PC-3 (cell line): ENCODE measurements at regions not wholly inside any gene's neighbourhood (a gene's known extent, or its start where the extent isn't known, plus 50 kb on each side); places are given as distances from the start of the nearest gene placed in this dataset.

Experiments used
- EZH2 ChIP-seq: fragments of 300-600 bp; sonication (generic); IDR thresholded peaks from one replicate; pipeline ENCODE4 v1.6.1; 2017; ENCODE audit warnings: antibody characterized with exemption, mild to moderate bottlenecking, low read length; ENCODE audit not compliant: unreplicated experiment
- EZH2phosphoT487 ChIP-seq: fragments of 300-600 bp; sonication (generic); IDR thresholded peaks from 2 replicates; pipeline ENCODE4 v1.6.1; 2018; ENCODE audit warnings: mild to moderate bottlenecking, antibody characterized with exemption, low read length, borderline replicate concordance
- TF ChIP-seq, protein P1 (sequence below): fragments of 300-600 bp; sonication (generic); conservative IDR thresholded peaks from 2 replicates; pipeline ENCODE4 v1.5.1; 2017; ENCODE audit warnings: antibody characterized with exemption, low read depth, mild to moderate bottlenecking, low read length

DNA sequence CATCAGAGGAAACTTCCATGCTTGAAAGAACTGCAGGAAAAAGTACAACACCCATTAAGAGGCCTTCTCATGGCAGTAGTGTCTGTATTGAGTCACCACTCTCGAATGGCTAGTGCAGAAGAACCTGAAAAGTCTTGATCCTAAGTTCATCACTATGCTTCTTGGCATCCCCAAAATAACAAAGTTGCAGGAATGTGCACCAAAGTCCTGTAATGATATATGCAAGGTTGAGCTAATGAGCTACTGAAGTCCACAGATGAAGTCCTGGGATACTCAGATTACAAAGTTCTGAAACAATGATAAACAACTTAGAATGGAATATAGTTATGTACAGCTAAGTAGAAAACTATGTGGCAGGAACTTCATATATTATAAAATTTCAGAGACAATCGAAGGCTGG, 545.4 kb downstream of the FOXG1 start:
- TF ChIP-seq, protein P1, sequence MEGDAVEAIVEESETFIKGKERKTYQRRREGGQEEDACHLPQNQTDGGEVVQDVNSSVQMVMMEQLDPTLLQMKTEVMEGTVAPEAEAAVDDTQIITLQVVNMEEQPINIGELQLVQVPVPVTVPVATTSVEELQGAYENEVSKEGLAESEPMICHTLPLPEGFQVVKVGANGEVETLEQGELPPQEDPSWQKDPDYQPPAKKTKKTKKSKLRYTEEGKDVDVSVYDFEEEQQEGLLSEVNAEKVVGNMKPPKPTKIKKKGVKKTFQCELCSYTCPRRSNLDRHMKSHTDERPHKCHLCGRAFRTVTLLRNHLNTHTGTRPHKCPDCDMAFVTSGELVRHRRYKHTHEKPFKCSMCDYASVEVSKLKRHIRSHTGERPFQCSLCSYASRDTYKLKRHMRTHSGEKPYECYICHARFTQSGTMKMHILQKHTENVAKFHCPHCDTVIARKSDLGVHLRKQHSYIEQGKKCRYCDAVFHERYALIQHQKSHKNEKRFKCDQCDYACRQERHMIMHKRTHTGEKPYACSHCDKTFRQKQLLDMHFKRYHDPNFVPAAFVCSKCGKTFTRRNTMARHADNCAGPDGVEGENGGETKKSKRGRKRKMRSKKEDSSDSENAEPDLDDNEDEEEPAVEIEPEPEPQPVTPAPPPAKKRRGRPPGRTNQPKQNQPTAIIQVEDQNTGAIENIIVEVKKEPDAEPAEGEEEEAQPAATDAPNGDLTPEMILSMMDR, result no peak
- no peak for TF ChIP-seq EZH2phosphoT487
- no peak for TF ChIP-seq EZH2
